GM06990 (cell line): ENCODE measurements at regions not wholly inside any gene's neighbourhood (a gene's known extent, or its start where the extent isn't known, plus 50 kb on each side); places are given as distances from the start of the nearest gene placed in this dataset.

Experiments used
- DNase-seq: peaks from one replicate; pipeline ENCODE4 v3.0.0-alpha.2; 2011; ENCODE audit not compliant: insufficient read length; ENCODE audit errors: extremely low read depth
- H3K27me3 ChIP-seq: replicated peaks from 2 replicates; pipeline ENCODE4 v1.6.0; 2011; ENCODE audit warnings: low read length; ENCODE audit not compliant: control insufficient read depth, insufficient read depth
- H3K36me3 ChIP-seq: 2 replicates; pipeline ENCODE4 v1.5.1; 2011; ENCODE audit warnings: low read length; ENCODE audit not compliant: control insufficient read depth, insufficient read depth
- H3K4me3 ChIP-seq: replicated peaks from 2 replicates; pipeline ENCODE4 v1.5.1; 2011; ENCODE audit warnings: low read depth, mild to moderate bottlenecking, control low read depth, low read length
- CTCF ChIP-seq: IDR thresholded peaks from 2 replicates; pipeline ENCODE4 v1.5.1; 2011; ENCODE audit warnings: low read length, control low read depth, mild to moderate bottlenecking, inconsistent platforms; ENCODE audit not compliant: insufficient read depth, poor library complexity, severe bottlenecking

- no peaks in the 10 kb centered on the region for H3K36me3 ChIP-seq
- no peak for TF ChIP-seq CTCF
- DNase-seq = no peak
- H3K4me3 ChIP-seq = no peak overlapping the region
- H3K27me3 ChIP-seq = no peaks in the 10 kb centered on the region
These were observed 310.4 kb upstream of the ZNF608 start for GRCh38 chr5:125056671-125057485.

GRCh38 chr5:125057912-125058826 lies 311.7 kb upstream of the ZNF608 start:
- no peaks in the 10 kb centered on the region for H3K27me3 ChIP-seq
- H3K4me3 ChIP-seq = no peak overlapping the region
- TF ChIP-seq CTCF = no peak
- H3K36me3 ChIP-seq = no peaks in the 10 kb centered on the region
- DNase-seq = no peak

- no peak for DNase-seq
- Histone ChIP-seq H3K27me3 (no peaks in the 10 kb centered on the region), H3K4me3 (no peak overlapping the region), H3K36me3 (no peaks in the 10 kb centered on the region)
- no peak for TF ChIP-seq CTCF
These were observed 313.0 kb upstream of the ZNF608 start for GRCh38 chr5:125059255-125060002.

- no peak for DNase-seq
- no peak overlapping the region for H3K4me3 ChIP-seq
These were observed 315.3 kb upstream of the ZNF608 start for GRCh38 chr5:125061726-125062125.

More at GRCh38 chr5:125061726-125062125, 315.3 kb upstream of the ZNF608 start:
- H3K27me3 ChIP-seq = no peaks in the 10 kb centered on the region
- TF ChIP-seq CTCF = no peak
- no peaks in the 10 kb centered on the region for H3K36me3 ChIP-seq
